Calu3 (cell line): ENCODE measurements at regions not wholly inside any gene's neighbourhood (a gene's known extent, or its start where the extent isn't known, plus 50 kb on each side); places are given as distances from the start of the nearest gene placed in this dataset.
A peak's percentile ranks its signal among the peaks of the same experiment; 100 is the strongest.

ENCODE experiments used
- BruUV-seq: library from RNA; stranded (reverse); fragments of 400-500 nt; replicated peaks from 2 replicates; lab custom pipeline; 2021; lab: Mats Ljungman, UMichigan
- CTCF ChIA-PET: fragments of 300-600 bp; sonication (Branson Sonifier 250); formaldehyde crosslinking; loops from one replicate; lab custom pipeline; 2022; ENCODE audit warnings: antibody characterized with exemption; lab: Charles Lee
- DNase-seq: peaks from one replicate; pipeline ENCODE4 v3.0.0; 2022
- H3K27ac Mint-ChIP-seq: one replicate; pipeline ENCODE4 v1.8.0; 2022; ENCODE audit warnings: mixed read lengths; ENCODE audit not compliant: unreplicated experiment
- H3K27me3 Mint-ChIP-seq: one replicate; pipeline ENCODE4 v1.8.0; 2022; ENCODE audit warnings: mixed read lengths; ENCODE audit not compliant: unreplicated experiment
- H3K36me3 Mint-ChIP-seq: one replicate; pipeline ENCODE4 v1.8.0; 2022; ENCODE audit warnings: mild to moderate bottlenecking, moderate library complexity, mixed read lengths; ENCODE audit not compliant: insufficient read depth, unreplicated experiment
- H3K4me1 Mint-ChIP-seq: one replicate; pipeline ENCODE4 v1.8.0; 2022; ENCODE audit warnings: mild to moderate bottlenecking, low read depth, mixed read lengths; ENCODE audit not compliant: unreplicated experiment
- H3K4me3 Mint-ChIP-seq: one replicate; pipeline ENCODE4 v1.8.0; 2022; ENCODE audit warnings: mild to moderate bottlenecking, low read depth, moderate library complexity, mixed read lengths; ENCODE audit not compliant: unreplicated experiment
- H3K9me3 Mint-ChIP-seq: one replicate; pipeline ENCODE4 v1.8.0; 2022; ENCODE audit warnings: low read depth, mixed read lengths; ENCODE audit not compliant: unreplicated experiment
- intact Hi-C: fragments of 100-400 bp; cut with micrococcal nuclease; formaldehyde crosslinking; loops from one replicate; pipeline ENCODE4 v1.10.0; 2022; ENCODE audit not compliant: unreplicated experiment
- TF ChIP-seq, protein P1 (sequence below): fragments of 200-600 bp; IDR thresholded peaks from one replicate; pipeline ENCODE4 v1.8.0; 2022; ENCODE audit warnings: antibody characterized with exemption; ENCODE audit not compliant: unreplicated experiment

DNA sequence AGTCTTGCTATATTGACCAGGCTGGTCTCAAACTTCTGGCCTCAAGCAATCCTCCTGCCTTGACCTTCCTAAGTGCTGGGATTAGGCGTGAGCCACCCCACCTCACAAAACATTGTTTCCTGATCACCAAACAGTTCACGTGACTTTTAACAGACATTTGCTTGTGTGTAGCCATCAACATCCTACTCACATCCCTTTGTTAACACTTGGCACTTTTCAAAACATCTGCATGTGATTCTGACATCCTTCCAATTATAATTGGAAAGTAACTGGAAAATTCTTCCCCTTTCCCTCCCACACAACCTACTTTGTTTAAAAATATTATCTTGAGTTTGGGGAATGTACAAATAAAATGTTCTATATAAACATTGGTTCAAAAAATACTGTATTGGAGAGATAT, 317.9 kb downstream of the PCNX1 start:
- CTCF ChIA-PET = no interaction called here
- TF ChIP-seq, protein P1, sequence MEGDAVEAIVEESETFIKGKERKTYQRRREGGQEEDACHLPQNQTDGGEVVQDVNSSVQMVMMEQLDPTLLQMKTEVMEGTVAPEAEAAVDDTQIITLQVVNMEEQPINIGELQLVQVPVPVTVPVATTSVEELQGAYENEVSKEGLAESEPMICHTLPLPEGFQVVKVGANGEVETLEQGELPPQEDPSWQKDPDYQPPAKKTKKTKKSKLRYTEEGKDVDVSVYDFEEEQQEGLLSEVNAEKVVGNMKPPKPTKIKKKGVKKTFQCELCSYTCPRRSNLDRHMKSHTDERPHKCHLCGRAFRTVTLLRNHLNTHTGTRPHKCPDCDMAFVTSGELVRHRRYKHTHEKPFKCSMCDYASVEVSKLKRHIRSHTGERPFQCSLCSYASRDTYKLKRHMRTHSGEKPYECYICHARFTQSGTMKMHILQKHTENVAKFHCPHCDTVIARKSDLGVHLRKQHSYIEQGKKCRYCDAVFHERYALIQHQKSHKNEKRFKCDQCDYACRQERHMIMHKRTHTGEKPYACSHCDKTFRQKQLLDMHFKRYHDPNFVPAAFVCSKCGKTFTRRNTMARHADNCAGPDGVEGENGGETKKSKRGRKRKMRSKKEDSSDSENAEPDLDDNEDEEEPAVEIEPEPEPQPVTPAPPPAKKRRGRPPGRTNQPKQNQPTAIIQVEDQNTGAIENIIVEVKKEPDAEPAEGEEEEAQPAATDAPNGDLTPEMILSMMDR = no peak
- no peak overlapping the region for H3K4me3 Mint-ChIP-seq
- BruUV-seq = no TSS peak
- no peaks in the 10 kb centered on the region for H3K27me3 Mint-ChIP-seq
- H3K27ac Mint-ChIP-seq = no peak overlapping the region
- peaks cover 4% of the 10 kb centered on the region for H3K36me3 Mint-ChIP-seq
- DNase-seq = no peak
- H3K4me1 Mint-ChIP-seq = peaks cover 17% of the 10 kb centered on the region
- H3K9me3 Mint-ChIP-seq = peaks cover 4% of the 10 kb centered on the region
- intact Hi-C loops = no loop called here

GRCh38 chr14:71228711-71229110, 321.5 kb downstream of the PCNX1 start:
- peaks cover 4% of the 10 kb centered on the region for H3K9me3 Mint-ChIP-seq
- H3K27ac Mint-ChIP-seq = peak overlapping the region; percentile 81
- CTCF ChIA-PET = no interaction called here
- TF ChIP-seq, protein P1 = no peak
- H3K4me1 Mint-ChIP-seq = peaks cover 17% of the 10 kb centered on the region
- BruUV-seq = no TSS peak
- peak; percentile 57 for DNase-seq
- peaks cover 4% of the 10 kb centered on the region for H3K36me3 Mint-ChIP-seq
- peak overlapping the region; percentile 28 for H3K4me3 Mint-ChIP-seq
- intact Hi-C loops = no loop called here
- H3K27me3 Mint-ChIP-seq = no peaks in the 10 kb centered on the region

- intact Hi-C loops = no loop called here
- Mint-ChIP-seq H3K4me3 (no peak overlapping the region), H3K27ac (no peak overlapping the region), H3K36me3 (peaks cover 4% of the 10 kb centered on the region), H3K27me3 (no peaks in the 10 kb centered on the region), H3K4me1 (peaks cover 17% of the 10 kb centered on the region), H3K9me3 (peaks cover 4% of the 10 kb centered on the region)
- TF ChIP-seq, protein P1 = no peak
- DNase-seq = no peak
- CTCF ChIA-PET = no interaction called here
- BruUV-seq = no TSS peak
These were observed 322.6 kb downstream of the PCNX1 start for GRCh38 chr14:71229875-71230274.

- Mint-ChIP-seq H3K27me3 (no peaks in the 10 kb centered on the region), H3K27ac (no peak overlapping the region), H3K4me1 (peaks cover 17% of the 10 kb centered on the region), H3K36me3 (peaks cover 4% of the 10 kb centered on the region), H3K9me3 (peaks cover 4% of the 10 kb centered on the region), H3K4me3 (no peak overlapping the region)
- DNase-seq = no peak
- TF ChIP-seq, protein P1 = no peak
- BruUV-seq = no TSS peak
- CTCF ChIA-PET = no interaction called here
- intact Hi-C loops = no loop called here
These were observed 323.6 kb downstream of the PCNX1 start for GRCh38 chr14:71230897-71231296.
